Loucy (cell line): ENCODE measurements at regions not wholly inside any gene's neighbourhood (a gene's known extent, or its start where the extent isn't known, plus 50 kb on each side); places are given as distances from the start of the nearest gene placed in this dataset.

Experiments used
- H2AFZ ChIP-seq: fragments of 200-600 bp; sonication (generic); 2 replicates; pipeline ENCODE4 v1.6.0; 2016; ENCODE audit warnings: antibody characterized with exemption, mild to moderate bottlenecking, low read length, moderate library complexity
- H3F3A ChIP-seq: fragments of 200-600 bp; 2 replicates; pipeline ENCODE4 v1.6.0; 2016; ENCODE audit warnings: antibody characterized with exemption, low read depth, mild to moderate bottlenecking
- H3K27me3 ChIP-seq: fragments of 200-600 bp; sonication (generic); 2 replicates; pipeline ENCODE4 v1.6.1; 2014; ENCODE audit warnings: low read length, mild to moderate bottlenecking; ENCODE audit not compliant: insufficient read depth, poor library complexity, severe bottlenecking
- H3K36me3 ChIP-seq: fragments of 200-600 bp; sonication (generic); 2 replicates; pipeline ENCODE4 v1.6.1; 2016; ENCODE audit warnings: low read length; ENCODE audit not compliant: insufficient read depth
- H3K4me1 ChIP-seq: fragments of 200-600 bp; sonication (generic); 2 replicates; pipeline ENCODE4 v1.5.1; 2014; ENCODE audit warnings: low read length, mild to moderate bottlenecking; ENCODE audit not compliant: insufficient read depth, poor library complexity, severe bottlenecking
- H3K4me2 ChIP-seq: fragments of 200-600 bp; sonication (generic); 2 replicates; pipeline ENCODE4 v1.6.0; 2014; ENCODE audit warnings: antibody characterized with exemption, low read length, low read depth, mild to moderate bottlenecking; ENCODE audit not compliant: poor library complexity, severe bottlenecking
- H3K4me3 ChIP-seq: fragments of 200-600 bp; sonication (generic); 2 replicates; pipeline ENCODE4 v1.5.1; 2014; ENCODE audit warnings: low read length, mild to moderate bottlenecking, mixed read lengths; ENCODE audit not compliant: poor library complexity, severe bottlenecking
- H3K79me2 ChIP-seq: fragments of 200-600 bp; sonication (generic); 2 replicates; pipeline ENCODE4 v1.6.1; 2014; ENCODE audit warnings: low read length; ENCODE audit not compliant: insufficient read depth
- H3K9ac ChIP-seq: fragments of 200-600 bp; sonication (generic); 2 replicates; pipeline ENCODE4 v1.6.0; 2014; ENCODE audit warnings: mild to moderate bottlenecking, low read depth, low read length, moderate library complexity; ENCODE audit not compliant: poor library complexity, severe bottlenecking
- H3K9me2 ChIP-seq: fragments of 200-600 bp; sonication (generic); replicated peaks from 2 replicates; pipeline ENCODE4 v1.6.1; 2016; ENCODE audit warnings: low read depth, low read length, mixed read lengths
- H3K9me3 ChIP-seq: fragments of 200-600 bp; sonication (generic); 2 replicates; pipeline ENCODE4 v1.6.1; 2014; ENCODE audit warnings: mild to moderate bottlenecking, antibody characterized with exemption, low read length, low read depth; ENCODE audit not compliant: insufficient read depth
- H4K20me1 ChIP-seq: fragments of 200-600 bp; sonication (generic); 2 replicates; pipeline ENCODE4 v1.6.0; 2014; ENCODE audit warnings: antibody characterized with exemption, low read length, mild to moderate bottlenecking; ENCODE audit not compliant: insufficient read depth, poor library complexity, severe bottlenecking
- CTCF ChIP-seq: fragments of 200-600 bp; sonication (generic); conservative IDR thresholded peaks from 2 replicates; pipeline ENCODE4 v1.5.1; 2014; ENCODE audit warnings: mild to moderate bottlenecking, antibody characterized with exemption, low read length
- EZH2phosphoT487 ChIP-seq: fragments of 200-600 bp; IDR thresholded peaks from 2 replicates; pipeline ENCODE4 v1.6.1; 2018; ENCODE audit warnings: antibody characterized with exemption, mild to moderate bottlenecking, moderate library complexity, borderline replicate concordance

GRCh38 chr7:36038063-36038721, 114.9 kb upstream of the EEPD1 start:
- H3K79me2 ChIP-seq: no peaks in the 10 kb centered on the region
- H3K9ac ChIP-seq: no peak overlapping the region
- H3K27me3 ChIP-seq: no peaks in the 10 kb centered on the region
- no peak overlapping the region for H3K4me3 ChIP-seq
- no peaks in the 10 kb centered on the region for H3K9me3 ChIP-seq
- no peaks in the 10 kb centered on the region for H3K36me3 ChIP-seq
- no peaks in the 10 kb centered on the region for H3F3A ChIP-seq
- no peak for TF ChIP-seq CTCF
- no peak for TF ChIP-seq EZH2phosphoT487
- peaks cover 7% of the 10 kb centered on the region for H3K4me1 ChIP-seq
- no peak overlapping the region for H3K4me2 ChIP-seq
- H2AFZ ChIP-seq: no peak overlapping the region
- H3K9me2 ChIP-seq: no peaks in the 10 kb centered on the region
- H4K20me1 ChIP-seq: no peaks in the 10 kb centered on the region

- no peaks in the 10 kb centered on the region for H3K9me2 ChIP-seq
- no peaks in the 10 kb centered on the region for H3K27me3 ChIP-seq
- no peaks in the 10 kb centered on the region for H3K9me3 ChIP-seq
- H3K79me2 ChIP-seq: no peaks in the 10 kb centered on the region
- no peaks in the 10 kb centered on the region for H3K36me3 ChIP-seq
- TF ChIP-seq CTCF: no peak
- TF ChIP-seq EZH2phosphoT487: no peak
- H3K4me3 ChIP-seq: no peak overlapping the region
- H3K4me2 ChIP-seq: no peak overlapping the region
- H3F3A ChIP-seq: no peaks in the 10 kb centered on the region
- H2AFZ ChIP-seq: no peak overlapping the region
- peaks cover 7% of the 10 kb centered on the region for H3K4me1 ChIP-seq
- no peaks in the 10 kb centered on the region for H4K20me1 ChIP-seq
- no peak overlapping the region for H3K9ac ChIP-seq
Observed at GRCh38 chr7:36039243-36039642, 113.8 kb upstream of the EEPD1 start.

GRCh38 chr7:36039671-36040070, 113.4 kb upstream of the EEPD1 start:
- Histone ChIP-seq H3K4me2 (no peak overlapping the region), H3K9me2 (no peaks in the 10 kb centered on the region), H3K27me3 (no peaks in the 10 kb centered on the region), H2AFZ (no peak overlapping the region), H3K79me2 (no peaks in the 10 kb centered on the region), H3F3A (no peaks in the 10 kb centered on the region), H3K9me3 (no peaks in the 10 kb centered on the region), H3K36me3 (no peaks in the 10 kb centered on the region), H3K9ac (no peak overlapping the region), H3K4me3 (no peak overlapping the region), H3K4me1 (peaks cover 7% of the 10 kb centered on the region), H4K20me1 (no peaks in the 10 kb centered on the region)
- TF ChIP-seq CTCF (no peak), EZH2phosphoT487 (no peak)
